Endothelial cell of umbilical vein (primary cell): ENCODE measurements at regions not wholly inside any gene's neighbourhood (a gene's known extent, or its start where the extent isn't known, plus 50 kb on each side); places are given as distances from the start of the nearest gene placed in this dataset.

Experiments used
- BruUV-seq: library from RNA; stranded (reverse); fragments of 400-500 nt; replicated peaks from 2 replicates; lab custom pipeline; 2021; lab: Mats Ljungman, UMichigan
- CTCF ChIA-PET: fragments of 300-600, 350-600 bp; sonication (Branson Sonifier 250); formaldehyde crosslinking; loops from one replicate; lab custom pipeline; 2021; ENCODE audit warnings: antibody characterized with exemption, inconsistent platforms; lab: Charles Lee
- POLR2A ChIA-PET: fragments of 300-600, 350-600 bp; sonication (Branson Sonifier 250); formaldehyde crosslinking; loops from one replicate; lab custom pipeline; 2021; ENCODE audit warnings: antibody characterized with exemption, inconsistent platforms; lab: Charles Lee
- DNase-seq: peaks from one replicate; pipeline ENCODE4 v3.0.0-alpha.2; 2011; ENCODE audit warnings: low read depth, low spot score
- FAIRE-seq: peaks from 2 replicates; lab custom pipeline; 2011; peaks lifted over from hg19 to GRCh38; lab: Jason Lieb, UNC
- H2AFZ ChIP-seq: 2 replicates; pipeline ENCODE4 v1.6.0; 2012; ENCODE audit warnings: low read depth, low read length, control low read depth, inconsistent platforms
- H3K27ac ChIP-seq: 2 replicates; pipeline ENCODE4 v1.5.1; 2011; ENCODE audit warnings: low read depth, mild to moderate bottlenecking, control low read depth, low read length, moderate library complexity; ENCODE audit not compliant: insufficient read depth
- H3K27me3 ChIP-seq, 2 experiments: 2 replicates each; pipeline versions ENCODE4 v1.6.0 to v1.6.1; 2011; ENCODE audit warnings: low read length in 2 of 2, mixed read lengths in 1 of 2; ENCODE audit not compliant: control insufficient read depth in 2 of 2, insufficient read depth in 2 of 2
- H3K36me3 ChIP-seq, 2 experiments: 2 replicates in 1 of 2; 3 replicates in 1 of 2; pipeline ENCODE4 v1.5.1; 2011; ENCODE audit warnings: low read length in 2 of 2, mild to moderate bottlenecking in 1 of 2, moderate library complexity in 1 of 2; ENCODE audit not compliant: control insufficient read depth in 2 of 2, insufficient read depth in 2 of 2; ENCODE audit errors: extremely low read depth in 1 of 2
- H3K4me1 ChIP-seq: 3 replicates; pipeline ENCODE4 v1.5.1; 2011; ENCODE audit warnings: mild to moderate bottlenecking, low read length; ENCODE audit not compliant: control insufficient read depth, insufficient read depth; ENCODE audit errors: extremely low read depth
- H3K4me2 ChIP-seq: 2 replicates; pipeline ENCODE4 v1.6.1; 2011; ENCODE audit warnings: low read length, control low read depth, mixed read lengths; ENCODE audit not compliant: insufficient read depth
- H3K4me3 ChIP-seq, 3 experiments: fragments of 200-600 bp in 1 of 3; sonication (generic), shearing (Covaris generic) in 1 of 3; replicated peaks in 1 of 3; 2 replicates each; pipeline ENCODE4 v1.5.1; 2011 to 2016; ENCODE audit warnings: control low read depth in 3 of 3, low read length in 3 of 3, mild to moderate bottlenecking in 2 of 3, inconsistent platforms in 1 of 3, low read depth in 1 of 3, moderate library complexity in 1 of 3; ENCODE audit not compliant: insufficient read depth in 1 of 3
- H3K79me2 ChIP-seq: 2 replicates; pipeline ENCODE4 v1.6.0; 2012; ENCODE audit warnings: low read length, inconsistent platforms; ENCODE audit not compliant: control insufficient read depth, insufficient read depth
- H3K9ac ChIP-seq: replicated peaks from 2 replicates; pipeline ENCODE3; 2011; ENCODE audit warnings: low read length, control low read depth; ENCODE audit not compliant: insufficient read depth; ENCODE audit errors: extremely low read depth
- H3K9me1 ChIP-seq: replicated peaks from 3 replicates; pipeline ENCODE4 v1.6.0; 2011; ENCODE audit warnings: mild to moderate bottlenecking, low read length; ENCODE audit not compliant: control insufficient read depth, insufficient read depth; ENCODE audit errors: extremely low read depth
- H3K9me3 ChIP-seq: replicated peaks from 2 replicates; pipeline ENCODE4 v1.5.1; 2012; ENCODE audit warnings: low read length, inconsistent platforms; ENCODE audit not compliant: control insufficient read depth, insufficient read depth
- H4K20me1 ChIP-seq: replicated peaks from 2 replicates; pipeline ENCODE3; 2011; ENCODE audit warnings: mild to moderate bottlenecking, low read length; ENCODE audit not compliant: control insufficient read depth, insufficient read depth; ENCODE audit errors: extremely low read depth
- CTCF ChIP-seq, 2 donors: IDR thresholded peaks; 1 replicate in 1 of 2; 2 replicates in 1 of 2; pipeline ENCODE4 v1.5.1; 2011; ENCODE audit warnings: low read length in 2 of 2, mild to moderate bottlenecking in 2 of 2, moderate library complexity in 2 of 2, control low read depth in 1 of 2, inconsistent platforms in 1 of 2, low read depth in 1 of 2; ENCODE audit not compliant: insufficient read depth in 1 of 2; ENCODE audit errors: extremely low read depth in 1 of 2
- EZH2 ChIP-seq: IDR thresholded peaks from 2 replicates; pipeline ENCODE4 v1.6.1; 2012; ENCODE audit warnings: borderline replicate concordance, low read depth, mild to moderate bottlenecking, moderate library complexity, low read length, inconsistent platforms; ENCODE audit not compliant: severe bottlenecking
- FOS ChIP-seq: IDR thresholded peaks from 2 replicates; pipeline ENCODE4 v1.6.1; 2011; ENCODE audit warnings: mild to moderate bottlenecking, low read length, moderate library complexity, borderline replicate concordance; ENCODE audit not compliant: insufficient read depth
- GATA2 ChIP-seq: IDR thresholded peaks from 2 replicates; pipeline ENCODE4 v1.7.0; 2011; ENCODE audit warnings: low read depth, mild to moderate bottlenecking, moderate library complexity, mixed read lengths, low read length; ENCODE audit not compliant: insufficient read length, insufficient read depth
- JUN ChIP-seq: IDR thresholded peaks from 2 replicates; pipeline ENCODE4 v1.6.1; 2011; ENCODE audit warnings: borderline replicate concordance, low read depth; ENCODE audit not compliant: insufficient read length, insufficient read depth
- MYC ChIP-seq: IDR thresholded peaks from one replicate; pipeline ENCODE4 v1.6.1; 2011; ENCODE audit warnings: mild to moderate bottlenecking, low read depth, low read length
- POLR2A ChIP-seq: IDR thresholded peaks from 2 replicates; pipeline ENCODE4 v1.6.1; 2012; ENCODE audit warnings: low read depth, mild to moderate bottlenecking, control low read depth, low read length
- POLR2AphosphoS5 ChIP-seq: IDR thresholded peaks from 2 replicates; pipeline ENCODE4 v1.6.1; 2012; ENCODE audit warnings: low read depth, mild to moderate bottlenecking, control low read depth, low read length, moderate library complexity; ENCODE audit not compliant: insufficient read depth
- dilution Hi-C: fragments of 300-500 bp; cut with MboI; formaldehyde crosslinking; loops from one replicate; pipeline ENCODE4 v1.15.0; 2019; ENCODE audit warnings: low sequenced_read_pairs; ENCODE audit not compliant: extremely low pct_ligation_motif_present
- intact Hi-C: fragments of 100-400 bp; cut with micrococcal nuclease; formaldehyde crosslinking; loops from one replicate; pipeline ENCODE4 v1.10.0; 2022
- TF ChIP-seq, protein P1 (sequence below): IDR thresholded peaks from 2 replicates; pipeline ENCODE4 v1.6.1; 2011; ENCODE audit not compliant: insufficient read depth, insufficient read length

DNA sequence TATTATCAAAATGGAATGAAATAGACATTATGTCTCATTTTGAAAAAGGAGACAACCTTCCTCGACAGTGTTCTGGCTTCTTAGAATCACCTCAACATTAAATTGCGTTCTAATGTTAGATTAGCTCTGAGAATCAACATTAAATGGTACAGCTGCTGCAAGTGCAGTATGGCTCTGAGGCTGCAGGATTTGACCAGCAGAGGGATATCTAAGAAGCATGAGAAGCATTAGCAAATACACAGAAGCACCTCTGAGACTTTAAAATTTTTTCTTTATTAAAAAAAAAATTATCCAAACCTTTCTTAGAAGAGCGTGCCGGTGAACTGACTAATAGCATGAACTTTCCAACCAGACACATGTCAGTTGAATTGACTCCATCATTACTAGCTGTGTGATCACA, 253.4 kb upstream of the LRIG3 start:
- Histone ChIP-seq H3K9me1 (no peaks in the 10 kb centered on the region), H4K20me1 (no peaks in the 10 kb centered on the region), H3K9ac (no peak overlapping the region), H3K9me3 (no peaks in the 10 kb centered on the region), H3K4me1 (no peaks in the 10 kb centered on the region), H2AFZ (no peak overlapping the region), H3K4me2 (no peak overlapping the region), H3K79me2 (no peaks in the 10 kb centered on the region), H3K4me3 (no peak overlapping the region), H3K36me3 (no peaks in the 10 kb centered on the region), H3K27me3 (no peaks in the 10 kb centered on the region), H3K27ac (no peak overlapping the region)
- ChIA-PET CTCF (interaction anchor here (1.0 to 2.0 kb wide), 4 partner anchors 9 to 60 kb away, joined by 3 to 18 read pairs (median 4); no protein-coding TSS in a partner anchor), POLR2A (no interaction called here)
- FAIRE-seq (no peak), DNase-seq (no peak)
- intact Hi-C loops = no loop called here
- dilution Hi-C loops = no loop called here
- TF ChIP-seq POLR2A (no peak), EZH2 (no peak), POLR2AphosphoS5 (no peak), CTCF (IDR thresholded peaks at IDR 0.05; ENCODE audit: extremely low read depth in 1 of 2, insufficient read depth in 1 of 2, low read depth in 1 of 2, low read length in 2 of 2) (no peak), MYC (no peak), GATA2 (no peak), JUN (no peak), FOS (no peak)
- TF ChIP-seq, protein P1, sequence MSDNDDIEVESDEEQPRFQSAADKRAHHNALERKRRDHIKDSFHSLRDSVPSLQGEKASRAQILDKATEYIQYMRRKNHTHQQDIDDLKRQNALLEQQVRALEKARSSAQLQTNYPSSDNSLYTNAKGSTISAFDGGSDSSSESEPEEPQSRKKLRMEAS = no peak
- no TSS peak for BruUV-seq
